DND-41 (cell line): ENCODE measurements at regions not wholly inside any gene's neighbourhood (a gene's known extent, or its start where the extent isn't known, plus 50 kb on each side); places are given as distances from the start of the nearest gene placed in this dataset.

Source experiments
- ATAC-seq: fragments of 200-7000 bp; cut with Tn5 transposase; 3 replicates; pipeline ENCODE4 v1.9.1; 2021; ENCODE audit warnings: low read depth; ENCODE audit not compliant: insufficient read depth
- DNase-seq: peaks from one replicate; pipeline ENCODE4 v3.0.0-alpha.2; 2020
- H2AFZ ChIP-seq: 2 replicates; pipeline ENCODE4 v1.6.0; 2012; ENCODE audit warnings: low read depth, low read length
- H3K27ac ChIP-seq: 2 replicates; pipeline ENCODE4 v1.5.1; 2012; ENCODE audit warnings: low read length, inconsistent platforms
- H3K27me3 ChIP-seq: fragments of 200-600 bp; sonication (generic); 2 replicates; pipeline ENCODE4 v1.6.0; 2012; ENCODE audit warnings: low read length, mild to moderate bottlenecking, inconsistent platforms; ENCODE audit not compliant: insufficient read depth, poor library complexity
- H3K36me3 ChIP-seq: 2 replicates; pipeline ENCODE4 v1.5.1; 2012; ENCODE audit warnings: low read length, inconsistent platforms; ENCODE audit not compliant: insufficient read depth
- H3K4me1 ChIP-seq: 2 replicates; pipeline ENCODE4 v1.5.1; 2012; ENCODE audit warnings: mild to moderate bottlenecking, low read length; ENCODE audit not compliant: insufficient read depth
- H3K4me2 ChIP-seq: 2 replicates; pipeline ENCODE4 v1.6.0; 2012; ENCODE audit warnings: mild to moderate bottlenecking, moderate library complexity, low read length, inconsistent platforms; ENCODE audit not compliant: insufficient read depth
- H3K4me3 ChIP-seq, 2 experiments: fragments of 200-600 bp in 1 of 2; shearing (Covaris generic) in 1 of 2; 2 replicates each; pipeline ENCODE4 v1.5.1; 2012 to 2016; ENCODE audit warnings: inconsistent platforms in 2 of 2, low read length in 2 of 2, mild to moderate bottlenecking in 2 of 2, low read depth in 1 of 2, moderate library complexity in 1 of 2
- H3K79me2 ChIP-seq: 2 replicates; pipeline ENCODE4 v1.6.0; 2012; ENCODE audit warnings: low read length, inconsistent platforms; ENCODE audit not compliant: insufficient read depth
- H3K9ac ChIP-seq: 2 replicates; pipeline ENCODE4 v1.6.0; 2012; ENCODE audit warnings: low read depth, mild to moderate bottlenecking, inconsistent platforms, low read length, moderate library complexity
- H3K9me3 ChIP-seq: 2 replicates; pipeline ENCODE4 v1.5.1; 2012; ENCODE audit warnings: low read length, moderate library complexity, mild to moderate bottlenecking, inconsistent platforms; ENCODE audit not compliant: insufficient read depth, severe bottlenecking
- H4K20me1 ChIP-seq: 2 replicates; pipeline ENCODE4 v1.6.0; 2012; ENCODE audit warnings: low read length; ENCODE audit not compliant: insufficient read depth
- EZH2 ChIP-seq: IDR thresholded peaks from 3 replicates; pipeline ENCODE4 v1.6.1; 2012; ENCODE audit warnings: borderline replicate concordance, low read depth, mild to moderate bottlenecking, moderate library complexity, low read length, inconsistent platforms; ENCODE audit not compliant: severe bottlenecking
- TF ChIP-seq, protein P1 (sequence below): IDR thresholded peaks from 2 replicates; pipeline ENCODE4 v1.5.1; 2012; ENCODE audit warnings: borderline replicate concordance, low read length, moderate library complexity, mild to moderate bottlenecking; ENCODE audit not compliant: poor library complexity, severe bottlenecking; ENCODE audit errors: extremely low read depth

DNA sequence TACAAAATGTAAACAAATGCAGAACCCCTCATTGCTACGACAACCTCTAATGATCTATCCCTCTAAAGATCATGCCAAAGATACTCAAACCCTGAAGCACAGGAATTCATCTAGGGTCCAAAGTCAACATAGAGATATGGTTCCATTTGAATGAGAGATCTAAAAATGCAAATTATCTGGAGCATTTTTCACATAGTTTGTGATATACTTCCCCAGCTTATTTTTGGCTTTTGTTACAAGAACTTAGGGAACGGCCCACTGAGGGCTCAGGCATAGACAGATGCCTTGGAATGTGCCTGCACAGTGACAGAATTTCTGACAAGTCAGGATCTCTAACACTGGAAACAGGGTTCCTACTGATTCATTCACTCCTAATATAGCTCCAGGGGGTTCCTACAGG is 258.9 kb upstream of the THBS1 start:
- H3K9me3 ChIP-seq, result no peaks in the 10 kb centered on the region
- H3K27ac ChIP-seq, result no peak overlapping the region
- TF ChIP-seq, protein P1, sequence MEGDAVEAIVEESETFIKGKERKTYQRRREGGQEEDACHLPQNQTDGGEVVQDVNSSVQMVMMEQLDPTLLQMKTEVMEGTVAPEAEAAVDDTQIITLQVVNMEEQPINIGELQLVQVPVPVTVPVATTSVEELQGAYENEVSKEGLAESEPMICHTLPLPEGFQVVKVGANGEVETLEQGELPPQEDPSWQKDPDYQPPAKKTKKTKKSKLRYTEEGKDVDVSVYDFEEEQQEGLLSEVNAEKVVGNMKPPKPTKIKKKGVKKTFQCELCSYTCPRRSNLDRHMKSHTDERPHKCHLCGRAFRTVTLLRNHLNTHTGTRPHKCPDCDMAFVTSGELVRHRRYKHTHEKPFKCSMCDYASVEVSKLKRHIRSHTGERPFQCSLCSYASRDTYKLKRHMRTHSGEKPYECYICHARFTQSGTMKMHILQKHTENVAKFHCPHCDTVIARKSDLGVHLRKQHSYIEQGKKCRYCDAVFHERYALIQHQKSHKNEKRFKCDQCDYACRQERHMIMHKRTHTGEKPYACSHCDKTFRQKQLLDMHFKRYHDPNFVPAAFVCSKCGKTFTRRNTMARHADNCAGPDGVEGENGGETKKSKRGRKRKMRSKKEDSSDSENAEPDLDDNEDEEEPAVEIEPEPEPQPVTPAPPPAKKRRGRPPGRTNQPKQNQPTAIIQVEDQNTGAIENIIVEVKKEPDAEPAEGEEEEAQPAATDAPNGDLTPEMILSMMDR, result no peak
- no peak for TF ChIP-seq EZH2
- H3K79me2 ChIP-seq, result no peaks in the 10 kb centered on the region
- no peak overlapping the region for H3K9ac ChIP-seq
- H3K4me2 ChIP-seq, result no peak overlapping the region
- no peak for DNase-seq
- ATAC-seq, result no peak
- H2AFZ ChIP-seq, result no peak overlapping the region
- H3K4me3 ChIP-seq, result no peak overlapping the region
- no peaks in the 10 kb centered on the region for H3K36me3 ChIP-seq
- H4K20me1 ChIP-seq, result no peaks in the 10 kb centered on the region
- no peaks in the 10 kb centered on the region for H3K4me1 ChIP-seq
- peaks cover 2% of the 10 kb centered on the region for H3K27me3 ChIP-seq

DNA sequence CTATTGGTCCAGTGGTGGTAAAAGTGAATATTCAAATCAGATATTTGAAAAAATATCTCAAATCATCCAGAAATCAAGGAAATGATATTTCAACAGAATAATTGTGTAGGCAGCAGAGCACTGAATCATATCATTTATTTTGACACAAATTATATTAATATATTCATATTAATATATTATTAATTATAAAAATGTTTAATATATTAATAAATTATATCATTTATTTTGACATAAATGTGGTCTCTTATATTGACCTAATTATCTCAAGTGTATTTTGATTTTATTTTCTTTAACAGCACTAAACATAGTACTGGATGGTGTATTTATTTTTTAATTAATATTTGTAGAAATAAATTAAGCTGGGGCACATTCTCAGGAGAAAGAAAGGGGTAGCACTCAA is 257.7 kb upstream of the THBS1 start:
- Histone ChIP-seq H3K4me2 (no peak overlapping the region), H3K4me3 (no peak overlapping the region), H3K9ac (no peak overlapping the region), H2AFZ (no peak overlapping the region), H3K4me1 (no peaks in the 10 kb centered on the region), H3K79me2 (no peaks in the 10 kb centered on the region), H3K27me3 (peaks cover 2% of the 10 kb centered on the region), H4K20me1 (no peaks in the 10 kb centered on the region), H3K9me3 (no peaks in the 10 kb centered on the region), H3K27ac (no peak overlapping the region), H3K36me3 (no peaks in the 10 kb centered on the region)
- ATAC-seq (no peak), DNase-seq (no peak)
- TF ChIP-seq, protein P1, result no peak
- no peak for TF ChIP-seq EZH2

DNA sequence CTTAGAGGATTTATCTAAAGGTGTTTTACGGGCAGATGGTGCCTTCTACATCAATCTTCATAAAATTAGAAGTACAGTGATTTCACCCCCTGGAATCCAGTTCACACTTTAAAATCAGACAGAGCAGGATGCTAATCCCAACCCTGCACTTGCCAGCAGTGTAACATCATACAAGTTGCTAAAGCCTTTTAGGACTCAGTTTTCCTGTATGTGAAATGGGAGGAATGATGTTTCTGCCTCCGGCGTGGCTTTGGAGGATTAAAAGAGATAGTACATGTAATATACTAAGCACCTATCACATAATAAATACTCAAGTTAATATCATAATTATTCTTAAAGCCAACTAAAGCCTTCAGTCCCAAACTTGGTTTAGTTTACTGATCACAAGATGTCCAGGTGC is 257.2 kb upstream of the THBS1 start:
- H3K27me3 ChIP-seq, result peaks cover 1% of the 10 kb centered on the region
- no peak overlapping the region for H3K4me2 ChIP-seq
- H3K36me3 ChIP-seq, result no peaks in the 10 kb centered on the region
- no peak for DNase-seq
- no peak overlapping the region for H3K9ac ChIP-seq
- no peaks in the 10 kb centered on the region for H3K4me1 ChIP-seq
- H3K79me2 ChIP-seq, result no peaks in the 10 kb centered on the region
- H3K27ac ChIP-seq, result no peak overlapping the region
- no peaks in the 10 kb centered on the region for H3K9me3 ChIP-seq
- H2AFZ ChIP-seq, result no peak overlapping the region
- no peak overlapping the region for H3K4me3 ChIP-seq
- ATAC-seq, result no peak
- TF ChIP-seq, protein P1, result no peak
- TF ChIP-seq EZH2, result no peak
- H4K20me1 ChIP-seq, result no peaks in the 10 kb centered on the region
